Activated CD4-positive, alpha-beta T cell treated with anti-CD3 and anti-CD28 coated beads, Interleukin-2, Interleukin-6, amounts not matched to agents 100 ng/mL and 50 ng/mL, durations not matched to agents 16 hours and 8 hours (primary cell): ENCODE measurements at regions not wholly inside any gene's neighbourhood (a gene's known extent, or its start where the extent isn't known, plus 50 kb on each side); places are given as distances from the start of the nearest gene placed in this dataset.
"Not testable (repeated sequence)": the region's sequence is repeated elsewhere in the genome, so short reads cannot be mapped to it uniquely, and the experiment has no call there.

Source experiments
- DNase-seq: peaks from one replicate; pipeline ENCODE4 v3.0.0-alpha.2; 2020

- not testable (repeated sequence) for DNase-seq
Observed at GRCh38 chr16:72729552-72729951, 318.4 kb downstream of the ZFHX3 start.

GRCh38 chr16:72728516-72728915 is 319.4 kb downstream of the ZFHX3 start:
- DNase-seq = no peak

- no peak for DNase-seq
Observed at GRCh38 chr16:72727565-72727964, 320.4 kb downstream of the ZFHX3 start.

GRCh38 chr16:72725643-72726042 is 322.3 kb downstream of the ZFHX3 start:
- no peak for DNase-seq

GRCh38 chr16:72723781-72724180 is 324.1 kb downstream of the ZFHX3 start:
- DNase-seq = no peak

GRCh38 chr16:72722552-72722951 is 325.4 kb downstream of the ZFHX3 start:
- DNase-seq = no peak

- no peak for DNase-seq
Observed at GRCh38 chr16:72721981-72722380, 325.9 kb downstream of the ZFHX3 start.

- no peak for DNase-seq
Observed at GRCh38 chr16:72715267-72715666, 332.7 kb downstream of the ZFHX3 start.

GRCh38 chr16:72711823-72712222 is 336.1 kb downstream of the ZFHX3 start:
- DNase-seq = no peak

- no peak for DNase-seq
Observed at GRCh38 chr16:72705801-72706200, 342.1 kb downstream of the ZFHX3 start.

- DNase-seq = no peak
Observed at GRCh38 chr16:72704746-72705372, 343.1 kb downstream of the ZFHX3 start.

GRCh38 chr16:72689851-72690250 is 358.1 kb downstream of the ZFHX3 start:
- no peak for DNase-seq

GRCh38 chr16:72680732-72681131 is 367.2 kb downstream of the ZFHX3 start:
- no peak for DNase-seq

- DNase-seq = no peak
Observed at GRCh38 chr16:72679856-72680255, 368.1 kb downstream of the ZFHX3 start.

GRCh38 chr16:72677662-72678447 is 370.1 kb downstream of the ZFHX3 start:
- DNase-seq = no peak

- no peak for DNase-seq
Observed at GRCh38 chr16:72673118-72673517, 374.8 kb downstream of the ZFHX3 start.

- no peak for DNase-seq
Observed at GRCh38 chr16:72666267-72666666, 381.7 kb downstream of the ZFHX3 start.

- no peak for DNase-seq
Observed at GRCh38 chr16:72665701-72666100, 382.2 kb downstream of the ZFHX3 start.

- DNase-seq = peak; percentile 97
Observed at GRCh38 chr16:72664509-72665408, 383.2 kb downstream of the ZFHX3 start.

- no peak for DNase-seq
Observed at GRCh38 chr16:72664056-72664508, 383.8 kb downstream of the ZFHX3 start.

GRCh38 chr16:72658888-72659717 is 388.8 kb downstream of the ZFHX3 start:
- no peak for DNase-seq

GRCh38 chr16:72657791-72658190 is 390.1 kb downstream of the ZFHX3 start:
- no peak for DNase-seq
